HPDE6-E6E7 (cell line): ENCODE measurements at regions not wholly inside any gene's neighbourhood (a gene's known extent, or its start where the extent isn't known, plus 50 kb on each side); places are given as distances from the start of the nearest gene placed in this dataset.

Experiments used
- DNase-seq: peaks from one replicate; pipeline ENCODE4 v3.0.0; 2011; ENCODE audit warnings: missing footprints; ENCODE audit errors: extremely low spot score

- DNase-seq = no peak
Observed at GRCh38 chr15:39376371-39376909, 204.4 kb upstream of the THBS1 start.

GRCh38 chr15:39381517-39381916, 199.4 kb upstream of the THBS1 start:
- no peak for DNase-seq

GRCh38 chr15:39388118-39388517, 192.8 kb upstream of the THBS1 start:
- DNase-seq = no peak

GRCh38 chr15:39391230-39391629, 189.6 kb upstream of the THBS1 start:
- peak; percentile 61 for DNase-seq

GRCh38 chr15:39392469-39393047, 188.3 kb upstream of the THBS1 start:
- DNase-seq = no peak

GRCh38 chr15:39393575-39394335, 187.1 kb upstream of the THBS1 start:
- no peak for DNase-seq

GRCh38 chr15:39394496-39394895, 186.4 kb upstream of the THBS1 start:
- no peak for DNase-seq

- DNase-seq = no peak
Observed at GRCh38 chr15:39396979-39397615, 183.8 kb upstream of the THBS1 start.

- DNase-seq = no peak
Observed at GRCh38 chr15:39397883-39398282, 183.0 kb upstream of the THBS1 start.

- DNase-seq = no peak
Observed at GRCh38 chr15:39399600-39399999, 181.3 kb upstream of the THBS1 start.

GRCh38 chr15:39400002-39400401, 180.9 kb upstream of the THBS1 start:
- DNase-seq = no peak

GRCh38 chr15:39400821-39401550, 179.9 kb upstream of the THBS1 start:
- DNase-seq = no peak

- DNase-seq = no peak
Observed at GRCh38 chr15:39403640-39404117, 177.2 kb upstream of the THBS1 start.

- peak; percentile 64 for DNase-seq
Observed at GRCh38 chr15:39404767-39405181, 176.1 kb upstream of the THBS1 start.

GRCh38 chr15:39406485-39406884, 174.4 kb upstream of the THBS1 start:
- no peak for DNase-seq

- DNase-seq = no peak
Observed at GRCh38 chr15:39407116-39407515, 173.8 kb upstream of the THBS1 start.

- no peak for DNase-seq
Observed at GRCh38 chr15:39409876-39410530, 170.9 kb upstream of the THBS1 start.

- DNase-seq = no peak
Observed at GRCh38 chr15:39411102-39411989, 169.5 kb upstream of the THBS1 start.

- DNase-seq = no peak
Observed at GRCh38 chr15:39413558-39413957, 167.3 kb upstream of the THBS1 start.

- DNase-seq = no peak
Observed at GRCh38 chr15:39414201-39414600, 166.7 kb upstream of the THBS1 start.
